ENCODE measurements at regions not wholly inside any gene's neighbourhood (a gene's known extent, or its start where the extent isn't known, plus 50 kb on each side); places are given as distances from the start of the nearest gene placed in this dataset.

GRCh38 chr4:23355258-23355657 lies 534.6 kb downstream of the PPARGC1A start:
- Histone ChIP-seq H3K9ac (ENCODE audit: low read depth, low read length) (no peak overlapping the region), H3K9me3 (ENCODE audit: insufficient read depth, low read length, severe bottlenecking) (no peaks in the 10 kb centered on the region), H4K20me1 (ENCODE audit: insufficient read depth, low read length) (no peaks in the 10 kb centered on the region), H3K27ac (ENCODE audit: low read length) (no peak overlapping the region), H3K4me1 (ENCODE audit: insufficient read depth, low read length) (no peaks in the 10 kb centered on the region), H3K4me2 (ENCODE audit: insufficient read depth, low read length) (no peak overlapping the region), H3K79me2 (ENCODE audit: insufficient read depth, low read length) (no peaks in the 10 kb centered on the region), H3K36me3 (ENCODE audit: insufficient read depth, low read length) (no peaks in the 10 kb centered on the region), H3K27me3 (ENCODE audit: insufficient read depth, low read length, poor library complexity) (no peaks in the 10 kb centered on the region), H2AFZ (ENCODE audit: low read depth, low read length) (no peak overlapping the region), H3K4me3 (ENCODE audit: low read depth in 1 of 2, low read length in 2 of 2) (no peak overlapping the region)
- no peak for ATAC-seq (ENCODE audit: insufficient read depth, low read depth)
- TF ChIP-seq EZH2 (IDR thresholded peaks at IDR 0.05; ENCODE audit: borderline replicate concordance, low read depth, low read length, severe bottlenecking), result no peak
- no peak for TF ChIP-seq CTCF (IDR thresholded peaks at IDR 0.05; ENCODE audit: borderline replicate concordance, extremely low read depth, low read length, poor library complexity, severe bottlenecking)
- DNase-seq, result no peak

- Histone ChIP-seq H3K9ac (ENCODE audit: low read depth, low read length) (no peak overlapping the region), H2AFZ (ENCODE audit: low read depth, low read length) (no peak overlapping the region), H3K4me3 (ENCODE audit: low read depth in 1 of 2, low read length in 2 of 2) (no peak overlapping the region), H4K20me1 (ENCODE audit: insufficient read depth, low read length) (no peaks in the 10 kb centered on the region), H3K9me3 (ENCODE audit: insufficient read depth, low read length, severe bottlenecking) (no peaks in the 10 kb centered on the region), H3K27me3 (ENCODE audit: insufficient read depth, low read length, poor library complexity) (no peaks in the 10 kb centered on the region), H3K79me2 (ENCODE audit: insufficient read depth, low read length) (no peaks in the 10 kb centered on the region), H3K4me1 (ENCODE audit: insufficient read depth, low read length) (no peaks in the 10 kb centered on the region), H3K36me3 (ENCODE audit: insufficient read depth, low read length) (no peaks in the 10 kb centered on the region), H3K4me2 (ENCODE audit: insufficient read depth, low read length) (no peak overlapping the region), H3K27ac (ENCODE audit: low read length) (no peak overlapping the region)
- no peak for TF ChIP-seq CTCF (IDR thresholded peaks at IDR 0.05; ENCODE audit: borderline replicate concordance, extremely low read depth, low read length, poor library complexity, severe bottlenecking)
- no peak for TF ChIP-seq EZH2 (IDR thresholded peaks at IDR 0.05; ENCODE audit: borderline replicate concordance, low read depth, low read length, severe bottlenecking)
- ATAC-seq (ENCODE audit: insufficient read depth, low read depth) (no peak), DNase-seq (no peak)
Observed at GRCh38 chr4:23353200-23353599, 536.6 kb downstream of the PPARGC1A start.

GRCh38 chr4:23348789-23349498 lies 540.9 kb downstream of the PPARGC1A start:
- peak; percentile 20 for DNase-seq
- Histone ChIP-seq H3K4me1 (ENCODE audit: insufficient read depth, low read length) (no peaks in the 10 kb centered on the region), H3K9ac (ENCODE audit: low read depth, low read length) (no peak overlapping the region), H3K79me2 (ENCODE audit: insufficient read depth, low read length) (no peaks in the 10 kb centered on the region), H3K36me3 (ENCODE audit: insufficient read depth, low read length) (no peaks in the 10 kb centered on the region), H3K27ac (ENCODE audit: low read length) (no peak overlapping the region), H3K4me2 (ENCODE audit: insufficient read depth, low read length) (no peak overlapping the region), H3K9me3 (ENCODE audit: insufficient read depth, low read length, severe bottlenecking) (no peaks in the 10 kb centered on the region), H4K20me1 (ENCODE audit: insufficient read depth, low read length) (no peaks in the 10 kb centered on the region), H2AFZ (ENCODE audit: low read depth, low read length) (no peak overlapping the region), H3K27me3 (ENCODE audit: insufficient read depth, low read length, poor library complexity) (no peaks in the 10 kb centered on the region), H3K4me3 (ENCODE audit: low read depth in 1 of 2, low read length in 2 of 2) (no peak overlapping the region)
- TF ChIP-seq CTCF (IDR thresholded peaks at IDR 0.05; ENCODE audit: borderline replicate concordance, extremely low read depth, low read length, poor library complexity, severe bottlenecking), result no peak
- TF ChIP-seq EZH2 (IDR thresholded peaks at IDR 0.05; ENCODE audit: borderline replicate concordance, low read depth, low read length, severe bottlenecking), result no peak
- peak; percentile 64; the same call in 2 of the 3 replicates for ATAC-seq (ENCODE audit: insufficient read depth, low read depth)

All from DND-41 (cell line).